GM19468 (cell line): ENCODE measurements at regions not wholly inside any gene's neighbourhood (a gene's known extent, or its start where the extent isn't known, plus 50 kb on each side); places are given as distances from the start of the nearest gene placed in this dataset.
"Not testable (repeated sequence)": the region's sequence is repeated elsewhere in the genome, so short reads cannot be mapped to it uniquely, and the experiment has no call there.

ENCODE experiments used
- ATAC-seq: cut with Tn5 transposase; IDR thresholded peaks from one replicate; pipeline ENCODE4 v1.9.1; 2021; ENCODE audit warnings: mild to moderate bottlenecking, moderate library complexity, moderate number of reproducible peaks; ENCODE audit not compliant: unreplicated experiment; ENCODE audit errors: extremely low read depth

- no peak for ATAC-seq
Observed at GRCh38 chr7:94706996-94707740, 51.2 kb upstream of the SGCE start.

GRCh38 chr7:94710256-94710655, 54.3 kb upstream of the SGCE start:
- ATAC-seq: no peak

GRCh38 chr7:94722360-94722759, 66.4 kb upstream of the SGCE start:
- not testable (repeated sequence) for ATAC-seq

GRCh38 chr7:94728893-94729292, 73.0 kb upstream of the SGCE start:
- ATAC-seq: not testable (repeated sequence)

GRCh38 chr7:94738071-94738470, 82.1 kb upstream of the SGCE start:
- ATAC-seq: no peak

GRCh38 chr7:94739180-94739579, 83.2 kb upstream of the SGCE start:
- no peak for ATAC-seq

- ATAC-seq: no peak
Observed at GRCh38 chr7:94740509-94740908, 84.6 kb upstream of the SGCE start.

GRCh38 chr7:94741179-94741578, 85.2 kb upstream of the SGCE start:
- ATAC-seq: no peak

GRCh38 chr7:94748376-94748775, 92.4 kb upstream of the SGCE start:
- no peak for ATAC-seq

GRCh38 chr7:94760446-94761100, 104.6 kb upstream of the SGCE start:
- ATAC-seq: no peak

GRCh38 chr7:94761451-94761850, 105.5 kb upstream of the SGCE start:
- no peak for ATAC-seq

- peak; percentile 26 for ATAC-seq
Observed at GRCh38 chr7:94763268-94763667, 107.3 kb upstream of the SGCE start.

- ATAC-seq: no peak
Observed at GRCh38 chr7:94769724-94770123, 113.8 kb upstream of the SGCE start.

GRCh38 chr7:94778711-94779459, 123.0 kb upstream of the SGCE start:
- no peak for ATAC-seq

- no peak for ATAC-seq
Observed at GRCh38 chr7:94779861-94780260, 123.9 kb upstream of the SGCE start.

GRCh38 chr7:94781236-94781635, 125.3 kb upstream of the SGCE start:
- no peak for ATAC-seq

- no peak for ATAC-seq
Observed at GRCh38 chr7:94782777-94783176, 124.6 kb upstream of the PPP1R9A start.

- ATAC-seq: no peak
Observed at GRCh38 chr7:94787285-94787684, 120.1 kb upstream of the PPP1R9A start.

GRCh38 chr7:94788378-94788777, 119.0 kb upstream of the PPP1R9A start:
- ATAC-seq: not testable (repeated sequence)

GRCh38 chr7:94792241-94792640, 115.2 kb upstream of the PPP1R9A start:
- ATAC-seq: no peak

- ATAC-seq: not testable (repeated sequence)
Observed at GRCh38 chr7:94797404-94797803, 110.0 kb upstream of the PPP1R9A start.
